Cerebellar nuclear complex (tissue), 1 donor: ENCODE measurements at regions not wholly inside any gene's neighbourhood (a gene's known extent, or its start where the extent isn't known, plus 50 kb on each side); places are given as distances from the start of the nearest gene placed in this dataset.
"Not testable (repeated sequence)": the region's sequence is repeated elsewhere in the genome, so short reads cannot be mapped to it uniquely, and the experiment has no call there.

Source experiments
- DNase-seq, 2 experiments: peaks; one replicate each; lab custom pipeline; 2025; lab: John Stamatoyannopoulos, UW

DNA sequence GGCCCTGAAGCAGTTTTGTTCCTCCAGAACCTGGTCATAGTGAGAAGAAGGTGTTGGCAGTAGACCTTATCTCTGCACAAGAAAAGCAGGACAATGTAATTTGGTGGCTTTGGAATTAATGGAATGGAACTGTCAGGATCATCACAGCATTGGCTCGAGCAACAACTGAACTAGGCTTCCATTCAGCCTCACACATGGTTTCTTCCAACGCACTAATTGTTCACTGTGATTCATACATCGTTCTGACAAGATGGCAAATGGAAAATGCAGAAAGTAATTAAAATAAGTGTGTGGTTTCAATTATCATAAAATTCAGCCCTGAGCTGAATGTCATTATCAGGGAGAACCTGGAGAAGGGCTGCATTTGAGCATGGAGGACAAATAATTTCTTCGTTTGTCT lies 80.6 kb downstream of the MFSD1 start:
- DNase-seq, result no peak

DNA sequence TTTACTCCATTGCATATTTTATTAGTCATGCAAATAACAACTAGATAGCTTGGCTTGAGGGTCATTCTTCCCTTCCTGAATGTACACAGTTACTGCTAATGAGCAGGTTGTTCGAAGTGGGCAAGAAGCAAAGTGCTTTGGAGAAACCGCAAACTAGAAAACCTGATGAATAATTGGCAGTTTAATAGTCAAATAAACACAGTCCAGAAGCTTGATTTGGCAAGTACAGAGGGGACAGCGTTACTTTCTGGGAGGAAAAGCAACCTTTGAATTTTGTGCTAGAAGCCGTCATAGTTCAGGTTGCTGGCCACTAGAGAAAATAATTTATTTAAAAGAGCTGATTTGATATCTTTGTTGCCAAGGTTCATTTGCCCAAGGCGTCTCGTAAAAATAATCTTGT lies 94.9 kb downstream of the MFSD1 start:
- no peak for DNase-seq

DNA sequence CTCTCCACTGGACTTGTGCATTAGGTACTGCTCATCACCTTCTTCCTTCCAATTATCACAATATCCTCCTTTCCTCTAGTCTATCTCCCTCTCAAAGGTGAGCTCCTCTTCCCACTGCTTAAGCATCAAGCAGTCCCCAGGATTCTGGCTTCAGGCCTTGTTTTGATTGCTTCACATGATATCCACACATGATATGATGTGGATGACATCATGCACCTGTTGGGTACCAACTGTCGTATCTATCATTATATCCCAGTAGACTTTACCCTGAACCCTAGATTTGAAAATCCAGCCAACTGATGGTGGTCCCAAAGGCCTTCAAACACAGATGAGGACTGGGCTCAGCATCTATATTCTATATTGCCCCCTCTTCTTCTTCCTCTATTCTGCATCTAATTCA lies 104.9 kb downstream of the MFSD1 start:
- DNase-seq, result no peak

DNA sequence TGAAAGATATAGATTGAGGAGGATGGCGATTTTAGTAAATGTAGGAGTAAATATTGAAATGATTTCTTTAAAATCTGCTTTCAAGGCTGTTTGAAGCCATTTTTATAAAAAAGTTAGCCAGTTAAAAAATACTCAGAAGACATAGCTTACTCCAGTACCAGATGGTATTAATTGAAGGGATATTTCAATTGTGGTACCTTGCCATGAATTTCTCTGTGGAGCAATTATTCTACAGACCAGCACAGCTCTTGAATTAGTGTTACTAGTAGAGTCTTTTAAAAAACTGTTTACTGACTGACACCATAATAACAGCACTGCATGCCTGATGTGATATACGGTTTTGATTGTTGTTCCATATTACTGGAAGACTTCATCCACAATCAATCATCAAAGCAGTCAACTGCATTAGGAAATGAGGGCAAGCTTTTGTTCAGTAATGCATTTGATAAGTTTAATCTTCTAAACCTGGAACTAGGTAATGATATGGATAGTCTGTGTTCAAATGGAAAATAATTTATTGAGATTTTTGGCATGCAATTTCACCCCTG lies 106.4 kb downstream of the MFSD1 start:
- DNase-seq, result no peak

DNA sequence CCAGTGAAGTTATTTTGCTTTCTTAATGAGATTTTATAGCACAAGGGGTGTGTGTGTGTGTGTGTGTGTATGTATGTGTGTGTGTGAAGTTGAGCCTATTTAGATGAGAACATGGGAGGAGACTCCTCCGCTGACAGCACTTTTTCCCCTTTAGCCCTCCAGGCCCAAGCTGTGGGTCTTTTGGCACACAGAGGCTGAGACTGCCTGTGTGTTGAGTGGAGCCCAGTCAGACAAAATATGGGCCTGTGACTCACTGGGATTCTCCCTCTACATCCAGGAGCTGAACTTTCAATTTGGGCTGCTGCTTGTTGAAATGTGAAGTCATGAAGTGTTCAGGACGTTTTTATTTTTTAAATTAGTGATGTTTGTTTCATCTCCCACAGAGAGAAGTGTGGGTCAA lies 108.0 kb downstream of the MFSD1 start:
- DNase-seq, result no peak

DNA sequence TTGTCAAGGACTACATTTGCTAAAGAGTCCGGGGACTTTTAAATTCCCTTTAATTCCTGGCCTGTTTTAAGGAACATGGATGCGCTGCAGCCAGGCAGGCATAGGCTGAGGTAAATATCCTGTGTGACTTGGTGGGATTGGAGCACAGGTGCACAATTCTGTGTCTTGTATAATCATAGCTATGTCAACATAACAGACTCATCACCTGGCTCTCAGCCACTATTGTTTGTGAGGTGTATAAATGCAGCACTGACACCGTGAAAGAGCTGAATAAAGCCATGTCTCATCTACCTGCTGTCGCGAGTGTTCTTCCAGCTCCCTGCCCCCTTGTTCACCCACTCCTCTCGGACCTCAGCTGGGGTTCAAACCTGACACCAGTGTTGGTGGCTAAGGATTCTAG lies 109.7 kb downstream of the MFSD1 start:
- no peak for DNase-seq

DNA sequence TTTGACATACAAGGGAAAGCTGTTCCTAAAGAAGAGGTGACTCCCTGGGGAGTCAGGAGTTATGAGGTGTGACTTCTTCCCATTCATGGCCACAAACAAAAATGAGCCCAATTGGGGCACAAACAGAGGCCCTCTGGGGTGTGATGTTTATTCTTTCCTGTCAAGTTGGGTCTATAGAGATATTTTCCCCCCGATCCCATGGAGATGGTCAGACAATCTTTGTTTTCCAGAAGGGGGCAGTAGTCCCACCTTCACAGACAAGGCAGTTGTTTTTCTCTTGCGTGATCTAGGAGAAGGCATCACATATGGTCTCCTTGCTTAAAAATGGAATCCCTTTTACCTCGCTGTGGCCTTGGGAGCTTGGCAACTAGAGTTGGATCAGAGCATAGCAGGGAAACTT lies 110.3 kb downstream of the MFSD1 start:
- DNase-seq, result no peak

DNA sequence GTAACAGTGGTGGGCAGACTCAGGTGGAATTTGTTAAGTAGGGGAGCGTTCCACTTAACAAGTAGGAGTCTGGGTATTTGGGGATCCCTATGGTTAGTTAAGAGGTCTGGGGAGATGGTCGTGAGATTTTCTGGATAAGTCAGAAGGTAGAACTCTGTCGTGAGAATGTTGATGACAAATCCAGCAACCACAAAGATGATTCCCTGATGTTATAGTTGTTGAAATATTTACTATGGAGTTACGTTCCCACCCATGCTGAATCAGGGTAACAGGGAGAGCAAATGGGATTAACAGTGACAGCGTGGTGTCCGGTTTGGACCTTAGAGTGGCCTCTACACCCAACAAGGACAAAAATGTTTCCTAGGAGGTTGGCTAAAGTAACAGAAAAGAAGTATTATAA lies 110.8 kb downstream of the MFSD1 start:
- no peak for DNase-seq

DNA sequence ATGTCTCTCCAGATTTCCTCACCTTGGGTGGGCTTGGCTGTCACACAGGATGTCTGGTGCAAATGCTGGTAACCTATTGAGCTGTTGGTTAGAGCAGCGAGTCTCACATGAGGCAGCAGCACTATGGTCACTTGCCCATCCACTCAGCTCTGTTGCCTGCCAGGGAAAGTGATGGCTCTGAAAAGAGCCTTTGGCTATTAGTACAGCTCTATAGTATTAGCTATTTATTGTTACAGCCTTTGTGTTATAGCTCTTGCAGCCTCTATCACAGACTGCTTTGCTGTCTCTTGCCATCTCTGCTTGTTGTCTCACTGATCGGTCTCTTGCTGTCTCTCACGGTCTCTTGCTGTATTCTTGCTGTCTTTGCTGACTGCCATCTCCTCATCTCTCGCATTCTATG lies 114.3 kb downstream of the MFSD1 start:
- DNase-seq, result no peak

DNA sequence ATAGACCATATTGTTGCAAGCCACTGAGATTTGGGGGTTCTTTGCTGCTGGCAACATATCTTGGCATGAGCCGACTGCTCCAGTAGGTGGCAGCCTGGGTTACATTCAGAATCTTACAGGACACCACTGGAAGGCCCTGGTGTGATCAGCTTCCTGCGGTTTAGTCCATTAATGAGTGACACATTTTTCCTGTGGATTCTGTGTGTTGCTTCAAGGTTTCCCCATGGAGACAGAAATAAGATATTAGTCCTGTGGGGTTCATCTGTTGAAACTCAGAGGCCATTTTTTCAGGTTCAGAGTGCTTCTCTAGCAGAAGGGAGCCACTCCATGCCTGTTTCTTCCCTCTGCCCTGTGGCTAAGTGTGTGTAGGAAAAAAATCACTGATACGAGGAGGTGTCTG lies 116.2 kb downstream of the MFSD1 start:
- DNase-seq, result no peak

DNA sequence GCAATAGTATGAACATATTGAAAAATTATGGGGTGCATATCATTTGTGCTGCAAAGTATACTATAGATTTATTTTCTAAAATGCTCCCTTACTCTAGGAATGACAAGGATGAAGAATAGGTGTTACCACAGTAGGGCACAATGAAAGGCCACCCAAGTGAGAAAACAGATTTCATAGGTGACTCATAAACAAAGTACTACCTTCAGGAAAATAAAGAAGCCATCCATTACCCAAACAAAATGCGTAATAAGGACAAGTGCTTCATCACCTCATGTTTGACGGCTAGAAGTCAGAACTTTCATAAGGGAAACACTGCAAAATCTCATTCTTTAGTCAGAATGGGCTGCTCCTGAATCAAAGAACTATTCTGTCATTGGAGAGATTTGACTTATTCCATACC lies 116.6 kb downstream of the MFSD1 start:
- DNase-seq, result no peak

DNA sequence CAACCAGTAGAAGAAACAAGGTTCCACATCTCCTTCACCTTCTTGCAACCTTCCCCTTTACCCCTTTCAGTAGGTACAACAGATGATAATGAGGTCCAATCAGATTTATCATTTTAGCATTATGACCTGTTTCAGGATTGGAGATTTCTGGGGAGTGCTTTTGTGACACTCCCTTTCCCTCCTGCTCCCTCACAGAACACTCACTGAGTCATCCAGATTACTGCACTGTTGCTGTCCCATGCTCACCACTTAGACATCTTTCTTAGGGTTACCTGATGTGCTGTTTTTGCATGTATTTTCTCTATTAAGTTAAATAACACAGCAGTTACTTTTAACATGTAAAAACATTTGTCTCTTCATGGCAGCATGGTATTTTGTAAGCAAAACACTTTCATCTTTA lies 118.5 kb downstream of the MFSD1 start:
- no peak for DNase-seq

DNA sequence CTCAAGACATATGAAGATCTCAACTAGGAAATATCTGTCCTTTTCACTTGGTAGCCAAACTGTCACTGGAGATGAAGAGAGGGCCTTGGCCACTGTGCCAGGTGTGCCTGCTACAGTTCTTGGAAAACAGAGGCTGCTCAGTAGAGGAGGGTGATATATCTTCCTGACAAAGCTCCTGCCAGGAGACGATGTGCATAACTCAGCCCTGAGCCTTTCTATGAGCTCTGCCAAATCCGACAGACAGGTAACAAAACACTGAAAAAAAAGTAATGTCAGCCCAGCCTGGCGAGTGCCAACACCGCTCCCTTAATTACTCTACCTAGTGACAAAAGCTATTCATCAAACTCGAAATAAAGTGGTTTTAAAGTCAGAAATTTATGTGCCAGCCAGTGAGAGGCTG lies 123.2 kb downstream of the MFSD1 start:
- no peak for DNase-seq

DNA sequence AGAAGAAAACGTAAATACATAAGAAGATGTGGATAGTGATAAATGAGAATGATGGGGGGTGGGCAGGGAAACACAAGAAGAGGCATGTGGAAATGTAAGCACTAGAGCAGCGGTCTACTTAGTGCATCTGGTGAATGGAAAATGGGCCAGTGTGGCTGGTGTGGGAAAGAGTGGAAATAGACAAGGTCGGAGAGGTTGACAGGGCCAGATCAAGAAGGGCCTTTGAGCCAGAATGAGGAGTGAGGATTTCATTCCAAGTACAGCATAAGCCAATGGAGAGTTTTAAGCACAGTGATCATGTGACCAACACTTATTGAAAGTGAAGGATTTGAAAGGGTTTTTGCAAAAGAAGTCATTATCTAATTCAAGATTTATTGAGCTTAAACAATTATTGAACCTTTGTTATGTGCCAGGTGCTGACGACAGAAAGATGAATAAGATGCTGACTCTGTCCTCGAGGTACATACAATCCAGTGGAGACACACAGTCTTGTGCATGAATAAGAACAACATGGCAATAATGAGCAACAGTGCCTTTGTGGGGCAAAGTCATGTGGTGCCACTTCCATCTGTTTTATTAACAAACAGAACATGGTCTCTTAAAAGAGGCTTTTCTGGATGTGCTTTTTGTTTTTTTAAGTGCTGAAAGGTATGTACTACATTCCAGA lies 124.1 kb downstream of the MFSD1 start:
- no peak for DNase-seq

DNA sequence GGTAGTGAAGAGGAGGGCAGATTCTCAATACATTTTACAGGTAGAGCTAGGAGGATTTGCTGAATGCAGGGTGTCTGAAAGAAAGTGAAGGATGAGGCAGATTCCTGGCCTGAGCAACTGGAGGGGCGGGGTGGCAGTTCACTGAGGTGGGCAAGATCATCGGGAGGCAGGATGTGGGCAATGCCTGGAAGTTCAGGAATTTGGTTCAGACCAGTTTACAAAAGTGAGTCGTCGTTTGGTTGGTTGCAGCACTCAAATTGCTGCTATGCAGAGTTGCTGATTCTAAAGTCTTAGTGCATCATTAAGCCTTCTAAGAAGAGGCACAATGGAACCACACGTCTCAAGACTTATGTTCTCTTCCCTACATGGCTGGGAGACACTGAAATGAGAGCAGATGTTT lies 134.0 kb downstream of the MFSD1 start:
- DNase-seq, result no peak

DNA sequence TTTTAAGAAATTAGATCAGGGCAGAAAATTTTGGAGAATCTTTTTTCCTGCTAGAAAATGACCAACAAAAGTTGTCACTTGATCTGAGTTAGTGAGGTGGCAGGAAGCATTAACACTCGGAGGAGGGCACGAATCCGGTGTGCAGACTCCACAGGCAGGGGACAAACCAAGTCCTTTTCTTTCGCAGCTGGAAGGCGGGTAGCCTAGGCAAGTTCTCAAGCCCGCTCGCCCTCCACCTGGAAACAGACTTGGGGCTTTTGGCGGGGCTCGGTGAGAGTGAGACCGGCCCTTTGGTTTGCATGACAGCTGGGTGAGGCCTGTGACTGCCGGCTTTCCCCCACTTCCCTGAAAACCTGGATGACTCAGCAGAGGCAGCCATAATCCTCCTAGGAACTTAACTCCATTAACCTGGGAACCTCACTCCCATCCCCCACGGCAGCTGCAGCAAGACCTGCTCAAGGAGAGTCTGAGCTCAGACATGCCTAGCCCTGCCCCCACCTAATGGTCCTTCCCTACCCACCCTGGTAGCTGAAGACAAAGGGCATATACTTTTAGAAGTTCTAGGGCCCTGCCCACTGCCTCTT lies 134.8 kb downstream of the MFSD1 start:
- no peak for DNase-seq

DNA sequence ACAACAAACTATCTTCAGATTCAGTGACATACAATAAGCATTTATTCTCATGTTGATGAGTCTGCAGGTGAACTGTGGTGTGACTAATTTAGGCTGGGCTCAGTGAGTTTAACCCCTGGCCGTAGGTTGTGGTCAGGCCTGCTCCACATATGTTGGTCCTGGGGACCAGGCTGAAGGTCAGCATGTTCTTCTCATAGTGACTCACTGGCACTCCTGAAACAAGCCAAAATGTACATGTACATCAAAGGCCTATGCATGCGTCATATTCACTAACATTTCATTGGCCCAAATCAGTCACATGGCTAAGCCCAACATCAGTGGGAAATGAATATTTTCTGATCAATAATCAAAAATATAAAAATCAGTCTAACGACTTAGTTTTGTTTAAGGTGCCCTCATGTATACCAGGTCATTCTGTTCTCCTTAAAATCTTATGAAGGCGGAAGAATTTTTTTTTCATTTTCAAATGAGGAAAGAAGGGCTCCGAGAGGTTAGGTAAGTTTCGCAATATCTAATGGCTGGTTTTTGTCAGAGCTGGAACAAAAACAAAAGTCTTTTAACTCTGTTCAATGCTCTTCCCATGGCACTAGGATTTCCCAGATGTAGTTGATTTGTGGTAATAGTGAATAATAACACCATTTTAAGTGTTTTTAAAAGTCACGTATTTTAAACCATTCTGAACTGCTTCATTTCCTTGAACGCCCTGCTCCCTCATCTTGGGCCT lies 148.5 kb downstream of the MFSD1 start:
- no peak for DNase-seq

DNA sequence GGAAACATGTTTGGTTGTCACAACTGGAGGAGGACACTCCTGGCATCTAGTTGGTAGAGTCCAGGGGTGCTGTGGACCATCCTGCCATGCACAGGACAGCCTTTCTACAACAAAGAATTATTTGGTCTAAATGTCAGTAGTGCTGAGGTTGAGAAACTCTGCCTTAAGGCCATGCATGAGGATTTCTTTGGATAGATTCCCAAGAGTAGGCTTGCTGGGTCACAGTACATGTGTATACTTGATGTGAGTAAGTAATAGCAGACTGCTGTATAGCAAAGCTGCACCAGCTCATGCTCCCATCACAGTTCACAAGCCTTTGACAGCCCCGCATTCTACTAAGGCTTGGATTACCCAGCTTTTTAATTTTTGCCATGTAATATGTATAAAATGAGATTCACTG lies 151.3 kb downstream of the MFSD1 start:
- no peak for DNase-seq

DNA sequence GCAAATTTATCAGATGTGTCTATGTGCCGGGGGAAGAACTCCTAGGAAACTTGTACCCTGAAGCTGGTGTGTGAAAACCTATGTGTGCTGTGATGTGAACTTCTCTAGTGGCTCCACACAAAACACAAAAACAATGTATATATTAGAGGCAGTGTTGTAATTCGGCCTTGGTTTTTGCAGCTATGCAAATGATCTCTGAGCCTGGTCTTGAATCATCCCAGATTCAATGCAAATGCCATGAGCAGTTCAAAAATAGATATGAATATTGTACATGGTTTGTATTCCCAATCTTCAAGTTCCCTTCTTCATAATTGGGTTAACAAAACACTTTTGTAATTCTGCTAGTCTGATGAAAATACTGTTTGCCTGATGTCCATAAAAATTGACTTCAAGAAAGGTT lies 152.6 kb downstream of the MFSD1 start:
- DNase-seq, result no peak

DNA sequence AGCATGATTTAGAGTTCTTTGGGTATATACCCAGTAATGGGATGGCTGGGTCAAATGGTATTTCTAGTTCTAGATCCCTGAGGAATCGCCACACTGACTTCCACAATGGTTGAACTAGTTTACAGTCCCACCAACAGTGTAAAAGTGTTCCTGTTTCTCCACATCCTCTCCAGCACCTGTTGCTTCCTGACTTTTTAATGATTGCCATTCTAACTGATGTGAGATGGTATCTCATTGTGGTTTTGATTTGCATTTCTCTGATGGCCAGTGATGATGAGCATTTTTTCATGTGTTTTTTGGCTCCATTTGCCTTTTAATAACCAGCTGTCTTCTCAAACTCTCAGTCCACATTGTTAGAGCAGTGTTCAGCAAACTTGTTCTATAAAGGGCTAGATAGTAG lies 155.9 kb downstream of the MFSD1 start:
- DNase-seq, result not testable (repeated sequence)

DNA sequence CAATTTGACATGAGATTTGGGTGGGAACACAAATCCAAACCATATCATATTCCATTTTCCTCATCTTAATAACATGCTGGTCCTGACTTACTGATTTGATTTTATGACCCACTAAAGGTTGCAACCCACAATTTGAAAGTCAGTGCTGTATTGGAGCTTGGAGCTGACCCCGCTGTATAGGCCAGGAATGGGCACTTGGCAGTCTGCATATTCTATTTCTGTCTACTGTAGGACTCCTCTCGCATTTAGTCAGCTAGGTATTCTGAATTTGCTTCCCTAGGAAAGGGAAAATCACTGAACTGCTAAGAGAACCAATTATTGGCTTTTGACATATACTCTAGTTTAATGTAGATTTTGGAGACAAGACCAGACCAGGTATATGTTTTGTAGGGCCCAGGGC lies 157.0 kb downstream of the MFSD1 start:
- DNase-seq, result no peak

DNA sequence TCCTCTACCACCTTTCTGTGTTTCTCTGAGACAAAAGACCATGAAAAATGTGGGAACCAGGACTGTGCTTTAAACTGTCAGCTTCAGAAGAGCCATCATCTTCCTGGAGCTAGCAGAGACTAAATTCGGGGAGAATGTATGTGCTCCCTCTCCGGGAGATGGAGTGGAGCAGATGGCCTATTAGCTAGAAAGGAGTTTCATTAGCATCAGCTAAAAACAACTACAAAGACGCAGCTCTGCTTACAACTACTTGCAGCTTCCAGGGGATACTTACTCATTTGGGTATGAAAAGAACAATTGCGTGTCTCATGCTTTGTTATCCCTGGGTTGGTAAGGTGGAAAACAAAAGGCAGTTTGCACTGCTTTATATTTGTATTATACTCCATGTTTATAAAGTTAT lies 159.6 kb downstream of the MFSD1 start:
- DNase-seq, result no peak

DNA sequence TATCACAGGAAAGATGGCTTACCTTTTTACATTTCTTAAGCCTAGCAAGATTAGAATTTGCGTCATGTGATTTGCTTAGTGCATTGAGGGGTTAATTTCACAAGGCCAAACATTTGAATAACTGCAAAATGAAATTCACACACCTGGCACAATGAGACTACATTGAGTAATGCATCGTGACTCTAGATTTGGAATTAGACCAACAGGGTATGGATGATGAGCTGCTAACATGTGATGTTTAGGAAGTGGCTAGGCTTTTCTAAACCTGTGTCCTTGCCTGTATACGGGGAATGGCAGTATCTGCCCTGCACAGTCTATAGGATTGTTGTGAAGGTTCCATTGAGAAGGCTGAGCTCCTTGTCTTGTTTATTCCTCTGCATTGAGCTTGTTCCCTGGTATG lies 160.1 kb downstream of the MFSD1 start:
- DNase-seq, result no peak
